Activated CD4-positive, alpha-beta T cell treated with anti-CD3 and anti-CD28 coated beads, Interleukin-2, amount 50 U/mL, for 16 hours (primary cell): ENCODE measurements at regions not wholly inside any gene's neighbourhood (a gene's known extent, or its start where the extent isn't known, plus 50 kb on each side); places are given as distances from the start of the nearest gene placed in this dataset.

Experiments used
- DNase-seq: peaks from one replicate; pipeline ENCODE4 v3.0.0-alpha.2; 2020

DNA sequence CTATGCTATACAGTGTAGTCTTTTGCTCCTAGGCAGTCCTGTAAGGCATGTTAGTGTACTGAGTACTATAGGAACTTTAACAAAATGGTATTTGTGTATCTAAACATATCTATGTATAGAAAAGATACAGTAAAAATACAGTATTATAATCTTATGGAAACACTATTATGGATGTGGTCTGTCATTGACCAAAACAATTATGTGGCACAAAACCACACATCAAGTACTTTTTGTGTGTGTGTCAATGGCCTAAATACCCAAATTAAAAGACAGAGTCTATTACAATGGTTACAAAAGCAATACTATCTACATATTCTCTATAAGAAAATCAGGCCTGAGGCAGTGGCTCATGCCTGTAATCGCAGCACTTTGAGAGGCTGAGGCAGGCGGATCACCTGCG, 610.2 kb upstream of the NDST4 start:
- DNase-seq: no peak

GRCh38 chr4:115720611-115721010, 607.2 kb upstream of the NDST4 start:
- no peak for DNase-seq

- DNase-seq: no peak
These were observed 598.2 kb upstream of the NDST4 start for GRCh38 chr4:115711575-115711974.

DNA sequence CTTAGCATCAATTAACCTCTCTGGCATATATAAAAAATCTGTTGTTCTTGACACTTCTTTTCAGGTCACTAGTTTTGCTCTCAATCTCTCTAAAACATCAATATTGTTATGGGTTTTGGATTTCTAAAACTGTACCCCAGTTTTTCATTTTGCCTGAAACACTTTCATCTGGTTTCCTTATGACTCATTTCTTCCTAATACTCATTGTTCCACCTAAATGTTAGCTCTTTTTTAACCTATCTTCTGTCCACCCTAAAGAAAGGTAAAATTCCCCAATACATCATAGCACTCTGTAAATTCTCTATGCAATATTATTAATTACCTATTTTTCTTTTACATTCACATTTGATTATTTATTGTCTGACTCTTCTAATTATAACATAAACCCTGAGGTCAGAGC, 575.5 kb upstream of the NDST4 start:
- DNase-seq: no peak

DNA sequence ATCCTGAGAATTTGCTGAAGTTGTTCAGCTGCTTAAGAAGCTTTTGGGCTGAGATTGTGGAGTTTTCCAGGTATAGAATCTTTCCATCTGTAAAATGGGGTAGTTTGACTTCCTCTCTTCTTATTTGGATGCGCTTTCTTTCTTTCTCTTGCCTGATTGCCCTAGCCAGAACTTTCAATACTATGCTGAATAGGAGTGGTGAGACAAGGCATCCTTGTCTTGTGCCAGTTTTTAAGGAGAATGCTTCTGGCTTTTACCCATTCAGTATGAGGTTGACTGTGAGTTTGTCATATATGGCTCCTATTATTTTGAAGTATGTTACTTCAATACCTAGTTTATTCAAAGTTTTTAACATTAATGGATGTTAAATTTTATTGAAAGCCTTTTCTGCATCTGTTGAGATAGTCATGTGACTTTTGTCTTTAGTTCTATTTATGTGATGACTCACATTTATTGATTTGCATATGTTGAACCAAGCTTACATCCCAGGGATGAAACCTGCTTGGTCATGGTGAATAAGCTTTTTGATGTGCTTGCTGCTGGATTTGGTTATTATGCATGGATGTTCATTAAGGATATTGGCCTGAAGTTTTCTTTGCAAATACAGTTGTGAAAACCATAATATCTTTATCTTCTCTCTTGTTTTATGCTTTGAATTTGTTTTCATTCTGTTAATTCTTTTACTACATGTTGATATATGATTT, 573.8 kb upstream of the NDST4 start:
- no peak for DNase-seq

GRCh38 chr4:115678425-115678941, 565.1 kb upstream of the NDST4 start:
- DNase-seq: no peak

GRCh38 chr4:115675719-115676118, 562.3 kb upstream of the NDST4 start:
- DNase-seq: no peak

DNA sequence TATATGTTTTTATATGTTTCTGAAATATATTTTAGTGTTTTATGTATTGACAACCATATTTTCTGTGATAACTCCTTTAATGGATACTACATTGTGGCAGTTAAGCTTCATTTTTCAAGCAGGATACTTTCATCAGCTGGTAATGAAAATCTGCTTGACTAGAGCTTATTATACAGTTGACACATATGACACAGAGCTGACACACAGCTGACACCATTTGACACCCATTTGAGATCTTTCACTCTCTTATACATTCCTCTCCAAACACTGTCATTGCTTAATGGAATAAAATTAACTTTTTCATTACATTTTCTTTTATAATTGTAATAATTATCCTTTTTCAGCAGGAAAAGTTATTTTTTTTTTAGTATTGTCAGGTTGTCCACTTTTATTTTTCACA, 561.1 kb upstream of the NDST4 start:
- DNase-seq: no peak

DNA sequence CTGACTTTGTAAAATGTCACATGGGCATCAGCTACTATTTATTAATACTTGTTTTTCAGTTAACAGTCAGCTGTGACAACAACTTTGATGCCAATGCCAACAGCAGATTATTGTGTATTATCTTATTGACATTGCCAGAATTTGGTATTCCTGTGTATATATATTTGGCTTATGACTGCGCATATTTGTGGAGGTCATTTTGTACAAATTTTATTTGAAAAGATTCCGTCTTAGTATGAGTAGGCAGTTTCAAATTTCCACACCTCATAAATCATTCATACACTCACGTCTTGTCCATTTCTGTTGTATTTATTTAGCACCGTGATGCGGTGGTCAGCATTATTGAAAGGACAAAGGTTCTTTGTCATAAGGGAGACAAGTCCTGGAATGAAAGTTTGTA, 558.2 kb upstream of the NDST4 start:
- no peak for DNase-seq

DNA sequence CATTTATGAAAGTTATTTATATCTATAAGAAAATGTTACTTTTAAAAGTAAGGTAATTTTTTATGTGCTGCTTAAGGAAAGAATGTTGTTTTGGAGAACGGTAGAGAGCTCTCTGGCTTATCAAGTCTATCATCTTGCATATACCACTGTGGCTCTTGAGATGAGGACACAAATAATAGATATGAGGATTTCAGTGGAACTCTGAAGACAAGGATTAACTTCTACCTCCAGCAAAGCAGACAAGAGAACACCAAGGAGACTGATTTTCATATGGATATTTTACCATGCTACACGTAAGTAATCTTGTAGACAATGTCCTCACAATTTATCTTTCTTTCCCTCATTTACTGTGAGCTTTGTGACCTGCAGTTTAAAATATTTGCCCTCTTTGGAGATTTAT, 557.5 kb upstream of the NDST4 start:
- no peak for DNase-seq

GRCh38 chr4:115668396-115668795, 555.0 kb upstream of the NDST4 start:
- no peak for DNase-seq

- DNase-seq: no peak
These were observed 550.9 kb upstream of the NDST4 start for GRCh38 chr4:115664285-115664684.

GRCh38 chr4:115660465-115660864, 547.0 kb upstream of the NDST4 start:
- no peak for DNase-seq

GRCh38 chr4:115657991-115658650, 544.7 kb upstream of the NDST4 start:
- DNase-seq: no peak

DNA sequence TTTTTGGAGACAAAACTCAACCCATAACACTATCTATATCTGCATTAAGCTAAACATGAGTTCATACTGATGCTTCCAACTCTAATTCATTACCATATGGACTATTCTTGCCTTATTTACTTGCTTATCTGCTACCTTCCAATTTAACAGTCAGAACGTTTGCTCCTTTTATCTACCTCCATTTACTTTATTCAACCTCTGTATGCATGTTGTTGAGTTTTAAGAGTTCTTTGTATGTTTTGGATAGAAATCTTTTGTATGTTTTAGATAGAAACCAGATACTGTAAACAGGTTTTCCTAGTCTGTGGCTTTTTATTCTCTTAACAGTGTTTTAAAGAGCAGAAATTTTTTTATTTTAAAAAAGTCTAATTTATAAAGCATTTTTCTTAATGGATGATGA, 542.2 kb upstream of the NDST4 start:
- no peak for DNase-seq

GRCh38 chr4:115648786-115649185, 535.4 kb upstream of the NDST4 start:
- DNase-seq: no peak

DNA sequence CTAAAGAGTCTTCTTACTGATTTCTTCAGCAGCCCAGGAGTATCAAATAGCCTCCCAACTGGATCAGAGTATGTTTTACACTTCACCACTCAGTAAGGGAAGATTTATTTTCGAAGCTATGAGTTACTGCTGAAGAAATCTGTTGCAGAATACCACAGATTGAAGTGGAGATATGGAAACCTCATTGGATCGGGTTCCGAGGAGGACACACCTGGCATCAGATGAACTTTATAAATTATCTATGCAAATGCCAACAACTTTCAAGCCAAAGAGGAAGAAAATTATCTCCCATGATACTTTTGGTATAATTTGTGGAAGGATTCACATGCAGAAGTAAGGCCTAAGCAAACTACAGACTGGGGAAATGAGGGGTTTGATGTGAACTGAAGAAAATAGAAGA, 515.9 kb upstream of the NDST4 start:
- DNase-seq: no peak

- no peak for DNase-seq
These were observed 496.2 kb upstream of the NDST4 start for GRCh38 chr4:115609631-115610030.

GRCh38 chr4:115607311-115607710, 493.9 kb upstream of the NDST4 start:
- no peak for DNase-seq

DNA sequence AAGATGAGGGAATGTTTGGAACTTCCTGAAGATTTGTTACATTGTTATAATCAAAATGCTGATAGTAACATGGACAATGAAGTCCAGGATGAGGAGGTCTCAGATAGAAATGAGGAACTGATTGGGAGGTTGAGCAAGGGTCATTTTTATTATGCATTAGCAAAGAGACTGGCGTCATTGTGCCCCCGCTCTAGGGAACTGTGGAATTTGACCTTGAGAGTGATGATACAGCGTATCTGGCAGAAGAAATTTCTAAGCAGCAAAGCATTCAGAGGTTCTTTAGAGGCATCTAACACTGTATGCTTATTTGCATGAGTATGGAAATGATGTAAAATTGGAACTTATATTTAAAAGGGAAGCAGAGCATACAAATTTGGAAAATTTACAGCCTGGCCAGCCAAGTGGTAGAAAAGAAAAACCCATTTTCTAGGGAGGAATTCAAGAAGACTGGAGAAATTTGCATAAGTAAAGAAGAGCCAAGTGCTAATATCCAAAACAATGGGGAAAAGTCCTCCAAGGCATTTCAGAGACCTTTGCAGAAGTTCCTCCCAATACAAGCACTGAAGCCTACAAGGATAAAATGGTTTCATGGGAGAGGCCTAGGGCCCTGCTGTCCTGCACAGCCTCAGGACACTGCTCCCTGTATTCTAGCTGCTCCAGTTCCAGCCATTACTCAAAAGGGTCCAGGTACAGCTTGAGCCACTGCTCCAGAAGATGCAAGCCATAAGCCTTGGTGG, 483.0 kb upstream of the NDST4 start:
- no peak for DNase-seq

- no peak for DNase-seq
These were observed 467.5 kb upstream of the NDST4 start for GRCh38 chr4:115580901-115581300.

GRCh38 chr4:115575851-115576250, 462.4 kb upstream of the NDST4 start:
- no peak for DNase-seq

DNA sequence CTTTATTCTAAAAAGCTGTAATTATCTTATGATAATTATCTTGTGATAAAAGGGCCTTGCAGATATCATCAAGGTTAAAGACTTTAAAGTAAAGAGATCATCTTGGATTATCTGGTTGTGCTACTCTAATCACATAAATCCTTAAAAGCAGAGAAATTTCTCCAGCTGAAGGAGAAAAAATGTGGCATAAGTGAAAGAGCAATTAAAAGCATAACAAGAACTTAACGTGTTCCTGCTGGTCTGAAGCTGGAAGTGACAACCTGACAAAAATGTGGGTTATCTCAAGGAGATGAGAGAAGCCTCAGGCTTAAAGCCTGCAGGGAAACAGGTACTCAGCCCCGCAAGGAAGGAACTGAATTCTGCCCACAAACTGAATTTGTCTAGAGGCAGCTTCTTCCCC, 449.1 kb upstream of the NDST4 start:
- no peak for DNase-seq

DNA sequence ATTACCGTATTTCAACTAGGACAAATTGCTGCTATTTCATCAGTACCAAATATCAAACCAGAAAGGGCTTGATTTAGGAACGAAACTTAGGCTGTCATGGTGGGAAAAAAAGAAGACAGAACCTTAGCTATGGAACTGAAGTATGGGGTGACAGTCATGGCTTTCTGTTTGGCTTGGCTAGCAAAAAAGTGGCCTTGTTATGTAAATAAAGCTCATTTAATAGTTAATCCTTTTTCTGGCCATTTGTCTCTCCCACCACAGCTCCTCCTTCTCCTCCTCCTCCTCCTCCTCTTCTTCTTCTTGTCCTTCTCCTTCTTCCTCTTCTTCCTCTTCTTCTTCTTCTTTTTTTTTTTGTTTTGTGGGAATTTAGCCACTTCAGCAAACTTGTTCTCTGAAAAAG, 434.7 kb upstream of the NDST4 start:
- DNase-seq: no peak
